Stimulated activated CD4-positive, alpha-beta T cell treated with anti-CD3 and anti-CD28 coated beads, TNF-alpha, amount 100 ng/mL, for 1 hour (primary cell): ENCODE measurements at regions not wholly inside any gene's neighbourhood (a gene's known extent, or its start where the extent isn't known, plus 50 kb on each side); places are given as distances from the start of the nearest gene placed in this dataset.

Source experiments
- DNase-seq, 3 donors: peaks; one replicate each; pipeline ENCODE4 v3.0.0-alpha.2; 2020; ENCODE audit warnings: low read depth in 3 of 3, low spot score in 1 of 3

- no peak for DNase-seq
These were observed 135.5 kb upstream of the SORCS3 start for GRCh38 chr10:104505521-104506042.

- DNase-seq: no peak
These were observed 131.1 kb upstream of the SORCS3 start for GRCh38 chr10:104509981-104510380.

- DNase-seq: no peak
These were observed 130.4 kb upstream of the SORCS3 start for GRCh38 chr10:104510644-104511043.

GRCh38 chr10:104512800-104513199 lies 128.3 kb upstream of the SORCS3 start:
- no peak for DNase-seq

- no peak for DNase-seq
These were observed 125.4 kb upstream of the SORCS3 start for GRCh38 chr10:104515678-104516199.

GRCh38 chr10:104516986-104517385 lies 124.1 kb upstream of the SORCS3 start:
- no peak for DNase-seq

GRCh38 chr10:104517946-104518345 lies 123.1 kb upstream of the SORCS3 start:
- DNase-seq: no peak

- no peak for DNase-seq
These were observed 122.2 kb upstream of the SORCS3 start for GRCh38 chr10:104518891-104519290.

GRCh38 chr10:104520653-104521052 lies 120.4 kb upstream of the SORCS3 start:
- no peak for DNase-seq

GRCh38 chr10:104521901-104522694 lies 119.0 kb upstream of the SORCS3 start:
- no peak for DNase-seq

GRCh38 chr10:104526188-104526587 lies 114.9 kb upstream of the SORCS3 start:
- DNase-seq: no peak

- no peak for DNase-seq
These were observed 114.1 kb upstream of the SORCS3 start for GRCh38 chr10:104527013-104527412.

GRCh38 chr10:104540181-104540580 lies 100.9 kb upstream of the SORCS3 start:
- DNase-seq: no peak

GRCh38 chr10:104541820-104542219 lies 99.3 kb upstream of the SORCS3 start:
- DNase-seq: no peak

GRCh38 chr10:104546336-104546735 lies 94.8 kb upstream of the SORCS3 start:
- DNase-seq: no peak

- DNase-seq: no peak
These were observed 94.3 kb upstream of the SORCS3 start for GRCh38 chr10:104546756-104547155.

GRCh38 chr10:104548090-104548489 lies 93.0 kb upstream of the SORCS3 start:
- DNase-seq: no peak

GRCh38 chr10:104556831-104557230 lies 84.3 kb upstream of the SORCS3 start:
- DNase-seq: no peak

GRCh38 chr10:104557966-104558365 lies 83.1 kb upstream of the SORCS3 start:
- no peak for DNase-seq

- no peak for DNase-seq
These were observed 81.2 kb upstream of the SORCS3 start for GRCh38 chr10:104559935-104560334.

GRCh38 chr10:104563051-104563450 lies 78.0 kb upstream of the SORCS3 start:
- no peak for DNase-seq

GRCh38 chr10:104563548-104563947 lies 77.5 kb upstream of the SORCS3 start:
- no peak for DNase-seq

GRCh38 chr10:104574427-104574826 lies 66.7 kb upstream of the SORCS3 start:
- DNase-seq: no peak
